HL-60 (cell line): ENCODE measurements at regions not wholly inside any gene's neighbourhood (a gene's known extent, or its start where the extent isn't known, plus 50 kb on each side); places are given as distances from the start of the nearest gene placed in this dataset.

ENCODE experiments used
- DNase-seq, 2 experiments: peaks; one replicate each; pipeline ENCODE4 v3.0.0-alpha.2; 2010 to 2020; ENCODE audit warnings: low read depth in 1 of 2, low spot score in 1 of 2
- H3K27ac ChIP-seq: fragments of 250-450 bp; sonication (Bioruptor Pico); replicated peaks from 2 replicates; pipeline ENCODE4 v1.5.1; 2020; ENCODE audit warnings: mild to moderate bottlenecking, moderate library complexity
- H3K27me3 ChIP-seq: fragments of 250-450 bp; sonication (Bioruptor Pico); 2 replicates; pipeline ENCODE4 v1.5.1; 2021; ENCODE audit warnings: mild to moderate bottlenecking, moderate library complexity; ENCODE audit not compliant: insufficient read depth, poor library complexity, severe bottlenecking
- H3K4me3 ChIP-seq: replicated peaks from 2 replicates; pipeline ENCODE4 v1.5.1; 2011; ENCODE audit warnings: mild to moderate bottlenecking, control low read depth, low read length; ENCODE audit not compliant: insufficient read depth
- CTCF ChIP-seq: IDR thresholded peaks from one replicate; pipeline ENCODE4 v1.5.1; 2011; ENCODE audit warnings: low read length, control low read depth, inconsistent platforms; ENCODE audit not compliant: insufficient read depth
- GABPA ChIP-seq: IDR thresholded peaks from 2 replicates; pipeline ENCODE4 v1.6.1; 2012; ENCODE audit warnings: low read depth
- POLR2AphosphoS5 ChIP-seq: IDR thresholded peaks from 2 replicates; pipeline ENCODE4 v1.6.1; 2012; ENCODE audit warnings: low read depth
- REST ChIP-seq: IDR thresholded peaks from 2 replicates; pipeline ENCODE4 v1.6.1; 2012; ENCODE audit warnings: low read depth; ENCODE audit not compliant: insufficient replicate concordance
- SPI1 ChIP-seq: IDR thresholded peaks from 2 replicates; pipeline ENCODE4 v1.6.1; 2012; ENCODE audit warnings: low read depth, mild to moderate bottlenecking, borderline replicate concordance

GRCh38 chr16:79845033-79845733 lies 244.6 kb upstream of the MAF start:
- Histone ChIP-seq H3K27ac (no peak overlapping the region), H3K27me3 (no peaks in the 10 kb centered on the region), H3K4me3 (no peak overlapping the region)
- no peak for TF ChIP-seq CTCF
- no peak for TF ChIP-seq POLR2AphosphoS5
- TF ChIP-seq REST, result no peak
- TF ChIP-seq SPI1, result no peak
- TF ChIP-seq GABPA, result no peak
- no peak for DNase-seq

- H3K27ac ChIP-seq, result no peak overlapping the region
- H3K27me3 ChIP-seq, result no peaks in the 10 kb centered on the region
- no peak for TF ChIP-seq REST
- TF ChIP-seq CTCF, result no peak
- TF ChIP-seq SPI1, result no peak
- TF ChIP-seq POLR2AphosphoS5, result no peak
- no peak for TF ChIP-seq GABPA
- DNase-seq, result no peak
- no peak overlapping the region for H3K4me3 ChIP-seq
These were observed 244.1 kb upstream of the MAF start for GRCh38 chr16:79844603-79845002.

GRCh38 chr16:79843631-79844043 lies 243.1 kb upstream of the MAF start:
- no peak for TF ChIP-seq REST
- TF ChIP-seq GABPA, result no peak
- no peak for TF ChIP-seq CTCF
- no peak for TF ChIP-seq POLR2AphosphoS5
- TF ChIP-seq SPI1, result no peak
- no peak for DNase-seq
- Histone ChIP-seq H3K27me3 (no peaks in the 10 kb centered on the region), H3K4me3 (no peak overlapping the region), H3K27ac (no peak overlapping the region)
